ENCODE measurements at regions not wholly inside any gene's neighbourhood (a gene's known extent, or its start where the extent isn't known, plus 50 kb on each side); places are given as distances from the start of the nearest gene placed in this dataset.
"Not testable (repeated sequence)": the region's sequence is repeated elsewhere in the genome, so short reads cannot be mapped to it uniquely, and the experiment has no call there.

- DNase-seq: peak in 3 of 56 donors; percentile 3 to 43 (median 3)
Observed at GRCh38 chr12:19665121-19665900, 226.0 kb downstream of the AEBP2 start.

- no peak for DNase-seq
Observed at GRCh38 chr12:19666070-19666469, 226.8 kb downstream of the AEBP2 start.

- DNase-seq: no peak
Observed at GRCh38 chr12:19669793-19670192, 230.5 kb downstream of the AEBP2 start.

GRCh38 chr12:19671695-19672094 lies 232.4 kb downstream of the AEBP2 start:
- no peak for DNase-seq

- DNase-seq: no peak
Observed at GRCh38 chr12:19674437-19674836, 235.1 kb downstream of the AEBP2 start.

- no peak for DNase-seq
Observed at GRCh38 chr12:19675361-19675760, 236.1 kb downstream of the AEBP2 start.

- not testable (repeated sequence) for DNase-seq
Observed at GRCh38 chr12:19678501-19678900, 239.2 kb downstream of the AEBP2 start.

GRCh38 chr12:19681007-19681406 lies 241.7 kb downstream of the AEBP2 start:
- DNase-seq: no peak

- DNase-seq: no peak
Observed at GRCh38 chr12:19683178-19683927, 244.1 kb downstream of the AEBP2 start.

GRCh38 chr12:19687371-19687770 lies 248.1 kb downstream of the AEBP2 start:
- DNase-seq: no peak

GRCh38 chr12:19688532-19688931 lies 249.2 kb downstream of the AEBP2 start:
- DNase-seq: no peak

- no peak for DNase-seq
Observed at GRCh38 chr12:19689226-19689625, 249.9 kb downstream of the AEBP2 start.

GRCh38 chr12:19689801-19690472 lies 250.6 kb downstream of the AEBP2 start:
- DNase-seq: no peak

GRCh38 chr12:19692091-19692490 lies 252.8 kb downstream of the AEBP2 start:
- DNase-seq: no peak

- no peak for DNase-seq
Observed at GRCh38 chr12:19692566-19692965, 253.3 kb downstream of the AEBP2 start.

GRCh38 chr12:19694627-19695026 lies 255.3 kb downstream of the AEBP2 start:
- no peak for DNase-seq

- DNase-seq: no peak
Observed at GRCh38 chr12:19695244-19696098, 256.2 kb downstream of the AEBP2 start.

- DNase-seq: no peak
Observed at GRCh38 chr12:19700969-19701368, 261.7 kb downstream of the AEBP2 start.

GRCh38 chr12:19704966-19705365 lies 265.7 kb downstream of the AEBP2 start:
- DNase-seq: no peak

GRCh38 chr12:19706936-19707335 lies 267.6 kb downstream of the AEBP2 start:
- no peak for DNase-seq

GRCh38 chr12:19707948-19708409 lies 268.7 kb downstream of the AEBP2 start:
- no peak for DNase-seq

All from amygdala (tissue), 56 donors.